ENCODE measurements at regions not wholly inside any gene's neighbourhood (a gene's known extent, or its start where the extent isn't known, plus 50 kb on each side); places are given as distances from the start of the nearest gene placed in this dataset.

DNA sequence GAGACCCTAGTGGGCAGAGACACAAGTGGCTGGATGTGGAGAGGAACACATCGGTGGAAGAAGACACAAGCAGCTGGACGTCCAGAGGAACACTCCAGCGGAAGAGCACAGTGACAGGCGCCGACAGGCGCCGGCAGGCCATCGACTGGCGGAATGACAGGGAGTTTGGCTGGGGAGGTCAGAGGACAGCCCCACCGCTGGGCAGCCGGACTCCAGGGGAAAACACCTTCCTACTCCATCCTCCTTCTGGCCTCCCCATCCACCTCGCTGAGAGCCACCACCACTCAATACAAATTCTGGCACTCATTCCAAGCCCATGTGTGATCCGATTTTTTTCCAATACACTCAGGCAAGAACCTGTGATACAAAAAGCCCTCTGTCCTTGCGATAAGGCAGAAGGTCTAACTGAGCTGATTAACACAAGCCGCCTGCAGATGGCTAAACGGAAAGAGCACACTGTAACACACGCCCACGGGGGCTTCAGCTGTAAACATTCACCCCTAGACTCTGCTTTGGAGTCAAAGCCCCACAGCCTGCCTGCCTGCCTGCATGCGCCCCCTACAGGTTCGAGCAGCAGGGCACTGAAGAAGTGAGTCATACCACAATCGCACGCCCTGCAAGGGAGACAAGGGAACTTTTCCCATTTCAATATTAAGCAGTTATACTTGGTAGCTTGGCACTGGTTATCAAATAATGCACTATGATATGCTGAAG, 50.2 kb upstream of the LRP1B start:
- no peak for DNase-seq (ENCODE audit: extremely low read depth, low read depth)
- TF ChIP-seq CTCF (IDR thresholded peaks at IDR 0.05; ENCODE audit: low read depth, low read length), result peak; percentile 48
